NCI-H510A treated with DMSO at 0.1 percent for 48 hours (cell line): ENCODE measurements at regions not wholly inside any gene's neighbourhood (a gene's known extent, or its start where the extent isn't known, plus 50 kb on each side); places are given as distances from the start of the nearest gene placed in this dataset.

Source experiments
- DNase-seq: peaks from one replicate; lab custom pipeline; 2025; lab: John Stamatoyannopoulos, UW

- DNase-seq, result peak; percentile 18
Observed at GRCh38 chr10:53005612-53006345, 233.2 kb upstream of the MBL2 start.

- no peak for DNase-seq
Observed at GRCh38 chr10:53003094-53003493, 230.5 kb upstream of the MBL2 start.

DNA sequence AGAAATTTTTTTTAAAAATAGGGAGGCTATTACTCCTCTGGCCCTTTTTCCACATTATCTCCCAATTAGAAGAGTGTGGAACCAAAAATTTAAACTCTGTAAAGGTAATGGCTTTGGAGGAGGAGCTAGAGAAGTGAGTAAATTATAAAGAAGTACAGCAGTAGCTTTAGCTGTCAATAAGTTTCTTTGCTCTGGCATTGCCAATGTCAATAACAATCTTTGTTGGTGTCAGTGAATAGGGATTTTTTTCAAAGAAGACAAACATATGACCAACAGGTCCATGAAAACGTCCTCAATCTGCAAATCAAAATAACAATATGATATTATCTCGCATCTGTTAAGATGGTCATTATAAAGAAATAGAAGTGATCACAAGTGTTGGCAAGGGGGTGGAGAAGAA is 227.1 kb upstream of the MBL2 start:
- DNase-seq, result no peak

- DNase-seq, result no peak
Observed at GRCh38 chr10:52999258-52999657, 226.7 kb upstream of the MBL2 start.

GRCh38 chr10:52997007-52997406 is 224.4 kb upstream of the MBL2 start:
- DNase-seq, result no peak

DNA sequence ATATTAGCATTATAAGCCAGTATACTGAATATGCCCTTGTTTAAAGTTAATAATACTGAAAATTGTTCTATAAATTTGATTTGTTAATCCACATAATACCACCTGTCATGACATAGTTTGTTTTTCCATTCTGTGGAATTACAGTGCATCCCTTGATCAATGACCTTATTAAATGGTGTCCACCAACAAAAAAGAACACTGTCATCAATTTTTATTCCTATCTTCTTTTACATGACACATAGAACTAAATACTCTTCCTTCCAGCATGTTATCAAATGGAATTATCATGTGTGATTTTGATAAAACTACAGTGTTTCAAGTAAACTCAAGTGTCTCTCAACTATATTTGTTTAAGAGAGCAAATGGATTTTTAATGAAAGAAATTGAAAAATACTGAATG is 221.8 kb upstream of the MBL2 start:
- DNase-seq, result no peak

DNA sequence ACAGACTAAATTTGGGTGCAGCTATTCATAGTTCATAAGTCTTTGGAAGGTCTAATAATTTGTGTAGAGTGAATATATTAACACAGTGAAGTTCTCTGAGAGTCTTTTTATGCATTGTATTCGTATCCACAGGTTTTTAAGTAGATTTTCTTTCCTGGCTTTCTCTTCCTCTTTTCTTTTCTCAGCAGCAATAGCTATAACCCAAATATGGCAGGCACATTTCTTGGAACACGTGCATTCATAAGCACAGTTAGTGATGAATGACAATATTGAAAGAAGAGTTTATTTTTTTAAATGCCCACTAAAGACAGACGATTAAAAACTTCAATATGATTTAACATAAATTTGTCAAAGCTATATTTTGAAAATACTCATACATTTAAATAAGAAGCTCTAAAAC is 220.5 kb upstream of the MBL2 start:
- DNase-seq, result no peak

- no peak for DNase-seq
Observed at GRCh38 chr10:52992567-52992966, 220.0 kb upstream of the MBL2 start.

DNA sequence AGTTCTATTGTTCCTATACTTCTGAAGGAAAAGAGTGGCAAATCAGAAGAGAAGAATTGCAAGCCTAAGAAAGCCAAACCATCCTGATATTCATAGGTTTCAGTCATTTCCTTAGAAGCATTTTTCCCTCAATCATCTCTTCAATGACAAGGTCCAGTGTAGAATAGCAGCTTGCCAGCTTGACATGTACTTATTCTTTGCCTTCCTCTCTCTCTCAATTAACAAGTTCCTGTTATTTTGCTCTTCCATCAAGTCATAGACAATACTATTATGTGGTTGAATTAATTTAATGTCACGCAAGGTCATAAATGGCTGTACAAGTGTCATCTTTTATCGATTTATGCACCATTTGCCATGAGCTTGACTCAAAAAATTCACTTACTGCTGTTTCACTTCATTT is 216.3 kb upstream of the MBL2 start:
- DNase-seq, result no peak

DNA sequence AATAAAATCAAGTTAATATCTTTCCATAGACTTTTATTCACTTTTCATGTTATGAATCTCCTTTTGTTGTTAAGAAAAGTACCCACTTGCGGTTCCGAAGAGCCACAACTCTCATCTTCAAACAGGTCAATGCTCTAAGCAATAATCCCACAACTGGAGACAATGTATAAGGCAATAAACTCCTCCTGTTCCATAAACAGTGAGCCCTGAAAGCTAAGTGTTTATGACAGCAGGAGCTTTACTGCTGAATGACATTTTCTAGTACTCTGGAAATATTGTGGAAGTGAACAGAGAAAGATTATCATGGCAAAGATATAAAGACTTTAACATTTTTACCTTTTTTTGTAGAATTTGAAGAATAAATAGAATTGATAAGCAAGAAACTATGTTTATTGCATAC is 213.5 kb upstream of the MBL2 start:
- DNase-seq, result no peak

- DNase-seq, result no peak
Observed at GRCh38 chr10:52984169-52984568, 211.6 kb upstream of the MBL2 start.

GRCh38 chr10:52979295-52979990 is 206.9 kb upstream of the MBL2 start:
- DNase-seq, result no peak

GRCh38 chr10:52977581-52977980 is 205.0 kb upstream of the MBL2 start:
- DNase-seq, result no peak

GRCh38 chr10:52967806-52968795 is 195.5 kb upstream of the MBL2 start:
- DNase-seq, result no peak

GRCh38 chr10:52966904-52967303 is 194.3 kb upstream of the MBL2 start:
- no peak for DNase-seq

- no peak for DNase-seq
Observed at GRCh38 chr10:52965938-52966401, 193.4 kb upstream of the MBL2 start.

- DNase-seq, result no peak
Observed at GRCh38 chr10:52965509-52965908, 192.9 kb upstream of the MBL2 start.

DNA sequence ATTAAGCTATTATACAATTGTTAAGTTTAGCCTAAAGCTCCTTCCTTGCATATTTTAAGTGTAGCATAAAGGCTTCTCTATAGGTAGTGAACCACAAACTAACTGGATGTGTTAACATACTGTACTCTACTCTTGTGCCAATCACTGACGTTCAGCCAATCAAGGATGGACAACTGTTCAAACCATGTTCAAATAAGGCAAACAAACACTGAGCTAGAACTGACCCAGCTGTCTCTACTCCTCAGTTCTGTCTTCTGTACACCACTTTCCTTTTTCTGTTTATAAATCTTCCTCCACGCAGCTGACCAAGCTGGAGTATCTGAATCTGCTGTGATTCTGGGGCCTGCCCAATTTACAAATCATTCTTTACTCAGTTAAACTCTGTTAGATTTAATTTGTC is 188.7 kb upstream of the MBL2 start:
- DNase-seq, result no peak

DNA sequence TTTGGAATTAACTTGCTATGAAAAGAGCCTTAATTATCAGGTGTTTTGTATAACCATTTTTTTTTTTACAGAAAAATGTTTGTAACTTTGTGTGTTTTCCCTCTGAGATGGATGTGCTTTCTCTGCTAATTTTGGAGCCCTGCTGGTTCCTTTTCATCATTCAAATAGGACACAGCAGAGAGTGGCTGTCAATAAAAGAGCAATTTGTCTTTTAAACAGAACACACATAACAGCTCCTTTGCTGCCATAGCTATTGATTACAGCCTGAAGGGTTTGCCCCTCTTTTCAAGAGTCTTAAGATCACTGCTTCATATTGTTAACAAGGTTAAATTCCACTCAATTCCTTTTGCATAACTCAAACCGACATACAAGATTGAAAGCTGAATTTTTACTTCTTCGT is 187.2 kb upstream of the MBL2 start:
- no peak for DNase-seq

DNA sequence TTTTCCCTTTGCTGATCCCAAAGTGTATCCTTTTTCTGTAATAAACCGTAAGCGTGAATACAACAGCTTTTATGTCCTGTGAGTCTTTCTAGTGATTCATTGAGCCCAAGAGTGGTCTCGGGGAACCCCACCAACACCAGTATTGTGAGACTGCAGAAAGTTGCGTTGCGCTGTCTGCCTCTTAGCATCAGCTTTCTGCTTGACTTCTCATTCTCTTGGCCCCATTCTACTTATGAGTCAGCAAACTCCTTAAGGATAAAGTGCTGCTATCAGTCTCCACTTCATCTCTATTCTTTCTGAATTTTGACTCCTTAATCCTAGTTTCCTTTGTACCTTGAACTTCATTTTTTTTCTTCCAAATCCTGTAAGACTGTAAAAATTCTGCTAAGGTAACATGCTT is 184.3 kb upstream of the MBL2 start:
- no peak for DNase-seq

- DNase-seq, result no peak
Observed at GRCh38 chr10:52956461-52956860, 183.9 kb upstream of the MBL2 start.

GRCh38 chr10:52955337-52955736 is 182.8 kb upstream of the MBL2 start:
- DNase-seq, result no peak

GRCh38 chr10:52954407-52954806 is 181.8 kb upstream of the MBL2 start:
- DNase-seq, result no peak
